GM21786 (cell line): ENCODE measurements at regions not wholly inside any gene's neighbourhood (a gene's known extent, or its start where the extent isn't known, plus 50 kb on each side); places are given as distances from the start of the nearest gene placed in this dataset.

Experiments
- ATAC-seq: cut with Tn5 transposase; IDR thresholded peaks from one replicate; pipeline ENCODE4 v1.9.1; 2021; ENCODE audit not compliant: unreplicated experiment

- ATAC-seq = no peak
Observed at GRCh38 chr9:105143136-105143430, 101.4 kb upstream of the SLC44A1 start.

- no peak for ATAC-seq
Observed at GRCh38 chr9:105144076-105144475, 100.4 kb upstream of the SLC44A1 start.

- no peak for ATAC-seq
Observed at GRCh38 chr9:105144841-105145240, 99.6 kb upstream of the SLC44A1 start.

GRCh38 chr9:105146677-105147076 lies 97.8 kb upstream of the SLC44A1 start:
- no peak for ATAC-seq

- no peak for ATAC-seq
Observed at GRCh38 chr9:105147110-105147871, 97.2 kb upstream of the SLC44A1 start.

GRCh38 chr9:105148328-105149006 lies 96.0 kb upstream of the SLC44A1 start:
- no peak for ATAC-seq

- ATAC-seq = peak; percentile 78
Observed at GRCh38 chr9:105150991-105151685, 93.3 kb upstream of the SLC44A1 start.

- no peak for ATAC-seq
Observed at GRCh38 chr9:105151686-105151995, 92.8 kb upstream of the SLC44A1 start.

GRCh38 chr9:105154723-105155191 lies 89.7 kb upstream of the SLC44A1 start:
- no peak for ATAC-seq

- no peak for ATAC-seq
Observed at GRCh38 chr9:105157171-105157583, 87.3 kb upstream of the SLC44A1 start.

GRCh38 chr9:105158020-105158419 lies 86.4 kb upstream of the SLC44A1 start:
- ATAC-seq = no peak

- ATAC-seq = no peak
Observed at GRCh38 chr9:105158898-105159297, 85.6 kb upstream of the SLC44A1 start.

GRCh38 chr9:105168870-105169319 lies 75.6 kb upstream of the SLC44A1 start:
- no peak for ATAC-seq

- ATAC-seq = no peak
Observed at GRCh38 chr9:105171076-105171475, 73.4 kb upstream of the SLC44A1 start.

- ATAC-seq = no peak
Observed at GRCh38 chr9:105171589-105171988, 72.9 kb upstream of the SLC44A1 start.

- no peak for ATAC-seq
Observed at GRCh38 chr9:105172436-105172835, 72.0 kb upstream of the SLC44A1 start.

GRCh38 chr9:105173306-105173705 lies 71.1 kb upstream of the SLC44A1 start:
- no peak for ATAC-seq

GRCh38 chr9:105173826-105174225 lies 70.6 kb upstream of the SLC44A1 start:
- ATAC-seq = no peak

- no peak for ATAC-seq
Observed at GRCh38 chr9:105176194-105176593, 68.3 kb upstream of the SLC44A1 start.

- ATAC-seq = no peak
Observed at GRCh38 chr9:105178076-105178475, 66.4 kb upstream of the SLC44A1 start.

- ATAC-seq = no peak
Observed at GRCh38 chr9:105187781-105188180, 56.7 kb upstream of the SLC44A1 start.

- no peak for ATAC-seq
Observed at GRCh38 chr9:105188746-105189145, 55.7 kb upstream of the SLC44A1 start.
